ENCODE measurements at regions not wholly inside any gene's neighbourhood (a gene's known extent, or its start where the extent isn't known, plus 50 kb on each side); places are given as distances from the start of the nearest gene placed in this dataset.

DNA sequence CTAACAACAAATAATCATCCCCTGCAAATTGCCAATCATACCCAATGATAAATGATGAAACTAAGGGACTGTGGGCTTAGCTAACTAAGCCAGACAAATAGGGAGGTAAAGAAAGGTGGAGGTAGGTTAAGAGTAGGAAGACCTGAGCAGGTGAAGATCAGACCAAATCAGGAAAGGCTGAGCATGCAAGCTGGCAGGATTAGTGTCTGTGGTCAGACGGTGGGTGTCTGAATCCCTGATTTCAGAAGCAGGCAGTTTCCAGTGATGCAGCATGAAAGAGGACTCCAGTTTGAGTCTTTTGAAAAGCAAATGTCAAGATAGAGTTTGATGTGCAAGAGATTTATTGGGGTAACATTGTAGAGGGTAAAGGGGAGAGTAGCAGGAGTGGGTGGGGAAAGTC is 181.4 kb upstream of the MYLIP start:
- no peak for TF ChIP-seq CTCF (IDR thresholded peaks at IDR 0.05; ENCODE audit: low read depth, low read length, missing control alignments)
- DNase-seq (ENCODE audit: extremely low read depth, low read depth) = no peak
- H3K4me3 ChIP-seq (replicated peaks; ENCODE audit: low read depth, low read length) = no peak overlapping the region

DNA sequence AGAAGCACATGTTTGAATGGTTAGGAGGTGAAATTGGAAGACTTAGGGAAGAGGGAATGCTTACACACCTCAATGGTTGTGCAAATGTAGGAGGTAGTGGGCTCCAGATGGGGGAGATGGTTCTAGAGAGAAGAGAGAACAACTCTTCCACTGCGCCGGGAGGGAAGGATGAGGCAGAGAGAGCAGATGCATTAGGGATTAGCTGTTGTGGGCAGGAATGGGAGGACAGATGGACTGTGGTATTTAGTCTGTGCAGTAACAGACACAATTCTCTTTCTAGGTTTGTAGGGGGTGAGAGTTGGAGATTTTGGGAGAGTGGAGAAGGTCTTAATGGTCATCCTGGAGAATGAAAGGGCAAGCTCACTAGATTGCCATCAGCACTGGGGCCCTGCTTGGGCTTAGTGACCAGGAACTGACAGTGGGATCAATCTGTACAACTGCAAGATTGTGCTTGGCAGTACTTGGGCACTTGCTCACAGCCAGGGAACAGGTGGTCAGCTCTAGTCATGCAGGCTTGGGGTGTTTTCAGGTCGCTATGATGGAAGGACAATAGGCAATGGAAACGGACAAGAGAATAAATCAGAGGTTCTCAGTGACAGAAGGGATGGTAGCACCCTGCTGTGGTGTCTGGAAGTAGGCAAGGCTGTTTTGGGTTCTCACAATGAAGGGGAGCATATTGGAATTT is 182.0 kb upstream of the MYLIP start:
- DNase-seq (ENCODE audit: extremely low read depth, low read depth) = no peak
- no peak overlapping the region for H3K4me3 ChIP-seq (replicated peaks; ENCODE audit: low read depth, low read length)
- TF ChIP-seq CTCF (IDR thresholded peaks at IDR 0.05; ENCODE audit: low read depth, low read length, missing control alignments) = no peak

- no peak overlapping the region for H3K4me3 ChIP-seq (replicated peaks; ENCODE audit: low read depth, low read length)
- no peak for TF ChIP-seq CTCF (IDR thresholded peaks at IDR 0.05; ENCODE audit: low read depth, low read length, missing control alignments)
- no peak for DNase-seq (ENCODE audit: extremely low read depth, low read depth)
Observed at GRCh38 chr6:15945593-15946159, 183.2 kb upstream of the MYLIP start.

GRCh38 chr6:15943423-15943822 is 185.5 kb upstream of the MYLIP start:
- no peak for TF ChIP-seq CTCF (IDR thresholded peaks at IDR 0.05; ENCODE audit: low read depth, low read length, missing control alignments)
- no peak overlapping the region for H3K4me3 ChIP-seq (replicated peaks; ENCODE audit: low read depth, low read length)
- no peak for DNase-seq (ENCODE audit: extremely low read depth, low read depth)

DNA sequence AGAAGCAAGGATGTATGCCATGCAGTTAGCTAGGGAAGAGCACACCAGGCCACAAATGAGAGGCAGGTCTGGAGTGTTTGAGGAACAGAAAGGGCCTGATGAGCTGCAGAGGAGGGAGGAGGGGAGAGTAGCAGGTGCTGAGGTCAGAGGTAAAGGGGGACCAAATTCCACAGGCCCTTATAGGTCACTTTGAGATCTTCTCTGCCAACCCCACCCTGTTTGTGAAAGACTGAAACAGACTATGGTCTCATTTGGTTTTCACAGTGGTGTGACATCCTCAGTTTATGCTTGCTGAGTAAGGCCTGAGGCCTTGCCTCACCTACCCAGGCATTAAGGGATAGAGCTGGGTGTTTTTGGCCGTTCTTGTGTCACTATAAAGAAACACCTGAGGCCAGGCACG is 187.7 kb upstream of the MYLIP start:
- no peak for DNase-seq (ENCODE audit: extremely low read depth, low read depth)
- TF ChIP-seq CTCF (IDR thresholded peaks at IDR 0.05; ENCODE audit: low read depth, low read length, missing control alignments) = no peak
- H3K4me3 ChIP-seq (replicated peaks; ENCODE audit: low read depth, low read length) = no peak overlapping the region

DNA sequence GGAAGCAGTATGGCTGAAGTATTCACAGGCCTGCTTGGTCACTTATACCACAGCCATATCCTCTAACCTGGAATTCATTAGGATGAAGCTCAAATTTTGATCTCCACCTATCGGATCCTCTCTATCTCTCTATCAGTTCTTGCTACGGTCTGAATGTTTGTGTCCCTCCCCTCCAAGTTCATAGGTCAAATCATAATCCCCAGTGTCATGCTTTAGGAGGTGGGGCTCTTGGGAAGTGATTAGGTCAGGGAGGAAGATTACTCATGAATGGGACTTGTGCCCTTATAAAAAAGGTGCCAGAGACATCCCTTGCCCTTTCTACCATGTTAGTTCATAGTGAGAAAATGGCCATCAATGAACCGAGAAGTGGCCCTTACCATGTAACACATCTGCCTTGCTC is 190.8 kb upstream of the MYLIP start:
- no peak for DNase-seq (ENCODE audit: extremely low read depth, low read depth)
- no peak for TF ChIP-seq CTCF (IDR thresholded peaks at IDR 0.05; ENCODE audit: low read depth, low read length, missing control alignments)
- no peak overlapping the region for H3K4me3 ChIP-seq (replicated peaks; ENCODE audit: low read depth, low read length)

DNA sequence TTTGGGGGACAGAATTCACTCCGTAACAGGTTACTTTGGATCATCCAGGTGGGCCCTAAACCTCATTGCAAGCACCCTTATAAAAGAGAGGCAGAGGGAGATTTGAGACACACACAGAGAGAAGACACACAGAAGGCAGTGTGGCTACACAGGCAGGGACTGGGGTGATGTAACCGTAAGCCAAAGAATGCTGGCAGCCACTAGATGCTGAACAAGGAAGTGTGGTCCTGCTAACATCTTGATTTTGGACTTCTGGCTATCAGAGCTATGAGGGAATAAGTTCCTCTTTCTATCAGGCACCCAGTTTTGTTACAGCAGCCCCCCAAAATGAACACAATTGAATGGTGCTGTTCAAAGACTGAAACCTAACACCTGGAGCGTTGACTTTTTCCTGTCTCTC is 191.3 kb upstream of the MYLIP start:
- no peak for DNase-seq (ENCODE audit: extremely low read depth, low read depth)
- TF ChIP-seq CTCF (IDR thresholded peaks at IDR 0.05; ENCODE audit: low read depth, low read length, missing control alignments) = no peak
- H3K4me3 ChIP-seq (replicated peaks; ENCODE audit: low read depth, low read length) = no peak overlapping the region
